Testis (tissue), 2 donors: ENCODE measurements at regions not wholly inside any gene's neighbourhood (a gene's known extent, or its start where the extent isn't known, plus 50 kb on each side); places are given as distances from the start of the nearest gene placed in this dataset.

ENCODE experiments used
- CTCF ChIP-seq, 3 experiments: fragments of 450-650 bp in 2 of 3; fragments of 200-600 bp in 1 of 3; sonication (generic) in 1 of 3; IDR thresholded peaks; one replicate each; pipeline ENCODE4 v1.5.1; 2016 to 2019; ENCODE audit warnings: antibody characterized with exemption in 3 of 3, mild to moderate bottlenecking in 2 of 3, moderate library complexity in 1 of 3
- POLR2A ChIP-seq: fragments of 450-650 bp; IDR thresholded peaks from one replicate; pipeline ENCODE4 v1.6.1; 2017; ENCODE audit warnings: antibody characterized with exemption, mild to moderate bottlenecking, moderate library complexity

- TF ChIP-seq POLR2A = no peak
- no peak for TF ChIP-seq CTCF (IDR thresholded peaks at IDR 0.05)
These were observed 655.4 kb upstream of the MKI67 start for GRCh38 chr10:128781637-128782036.
